Caco-2 (cell line): ENCODE measurements at regions not wholly inside any gene's neighbourhood (a gene's known extent, or its start where the extent isn't known, plus 50 kb on each side); places are given as distances from the start of the nearest gene placed in this dataset.

Experiments
- BruUV-seq: library from RNA; stranded (reverse); fragments of 400-500 nt; replicated peaks from 2 replicates; lab custom pipeline; 2021; lab: Mats Ljungman, UMichigan
- CTCF ChIA-PET: fragments of 300-600 bp; sonication (Branson Sonifier 250); formaldehyde crosslinking; loops from one replicate; lab custom pipeline; 2022; ENCODE audit warnings: antibody characterized with exemption; lab: Charles Lee
- POLR2A ChIA-PET: fragments of 300-600 bp; sonication (Branson Sonifier 250); formaldehyde crosslinking; loops from one replicate; lab custom pipeline; 2022; ENCODE audit warnings: antibody characterized with exemption; lab: Charles Lee
- DNase-seq, 2 experiments: peaks; one replicate each; pipeline versions ENCODE4 v3.0.0 to v3.0.0-alpha.2; 2020 to 2022
- H3K27me3 ChIP-seq: replicated peaks from 2 replicates; pipeline ENCODE4 v1.6.0; 2011; ENCODE audit warnings: low read length; ENCODE audit not compliant: control insufficient read depth, insufficient read depth
- H3K36me3 ChIP-seq: 2 replicates; pipeline ENCODE4 v1.5.1; 2011; ENCODE audit warnings: low read length; ENCODE audit not compliant: control insufficient read depth, insufficient read depth
- H3K4me1 ChIP-seq: fragments of 250-450 bp; sonication (Bioruptor Pico); 2 replicates; pipeline ENCODE4 v1.5.1; 2020; ENCODE audit warnings: mild to moderate bottlenecking
- H3K4me3 ChIP-seq: 2 replicates; pipeline ENCODE4 v1.5.1; 2011; ENCODE audit warnings: low read depth, mild to moderate bottlenecking, control low read depth, low read length
- H3K9me3 ChIP-seq: fragments of 250-450 bp; sonication (Bioruptor Pico); 2 replicates; pipeline ENCODE4 v1.5.1; 2020; ENCODE audit warnings: mild to moderate bottlenecking, moderate library complexity
- H3K27ac Mint-ChIP-seq: one replicate; pipeline ENCODE4 v1.8.0; 2022; ENCODE audit warnings: mixed read lengths; ENCODE audit not compliant: unreplicated experiment
- H3K27me3 Mint-ChIP-seq: one replicate; pipeline ENCODE4 v1.8.0; 2022; ENCODE audit warnings: mixed read lengths; ENCODE audit not compliant: insufficient read depth, unreplicated experiment
- H3K36me3 Mint-ChIP-seq: one replicate; pipeline ENCODE4 v1.8.0; 2022; ENCODE audit warnings: mild to moderate bottlenecking, mixed read lengths; ENCODE audit not compliant: insufficient read depth, unreplicated experiment
- H3K4me1 Mint-ChIP-seq: one replicate; pipeline ENCODE4 v1.8.0; 2022; ENCODE audit warnings: low read depth, mixed read lengths; ENCODE audit not compliant: unreplicated experiment
- H3K4me3 Mint-ChIP-seq: one replicate; pipeline ENCODE4 v1.8.0; 2022; ENCODE audit warnings: mild to moderate bottlenecking, moderate library complexity, mixed read lengths; ENCODE audit not compliant: unreplicated experiment
- H3K9me3 Mint-ChIP-seq: one replicate; pipeline ENCODE4 v1.8.0; 2022; ENCODE audit warnings: mixed read lengths; ENCODE audit not compliant: unreplicated experiment
- CTCF ChIP-seq, 2 experiments: fragments of 200-600 bp in 1 of 2; IDR thresholded peaks; 1 replicate in 1 of 2; 2 replicates in 1 of 2; pipeline versions ENCODE4 v1.5.1 to v1.8.0; 2011 to 2022; ENCODE audit warnings: antibody characterized with exemption in 1 of 2, control low read depth in 1 of 2, inconsistent platforms in 1 of 2, low read depth in 1 of 2, low read length in 1 of 2, mild to moderate bottlenecking in 1 of 2, moderate library complexity in 1 of 2; ENCODE audit not compliant: insufficient read depth in 1 of 2, severe bottlenecking in 1 of 2, unreplicated experiment in 1 of 2
- intact Hi-C: fragments of 100-400 bp; cut with micrococcal nuclease; formaldehyde crosslinking; loops from one replicate; pipeline ENCODE4 v1.10.0; 2022; ENCODE audit not compliant: unreplicated experiment

GRCh38 chr7:10756981-10757380 lies 216.7 kb upstream of the PHF14 start:
- intact Hi-C loops = no loop called here
- Histone ChIP-seq H3K4me3 (no peak overlapping the region), H3K27me3 (no peaks in the 10 kb centered on the region), H3K4me1 (no peaks in the 10 kb centered on the region), H3K36me3 (no peaks in the 10 kb centered on the region), H3K9me3 (0 out of 2 replicates have a peak, but pooled peaks cover 8% of the 10 kb centered on the region)
- H3K36me3 Mint-ChIP-seq = no peaks in the 10 kb centered on the region
- H3K4me1 Mint-ChIP-seq = no peaks in the 10 kb centered on the region
- BruUV-seq = no TSS peak
- DNase-seq = no peak
- H3K27me3 Mint-ChIP-seq = no peaks in the 10 kb centered on the region
- peaks cover 24% of the 10 kb centered on the region for H3K9me3 Mint-ChIP-seq
- ChIA-PET CTCF (no interaction called here), POLR2A (no interaction called here)
- no peak for TF ChIP-seq CTCF (IDR thresholded peaks at IDR 0.05; ENCODE audit: insufficient read depth in 1 of 2, low read depth in 1 of 2, low read length in 1 of 2, severe bottlenecking in 1 of 2, unreplicated experiment in 1 of 2)
- H3K4me3 Mint-ChIP-seq = no peak overlapping the region
- no peak overlapping the region for H3K27ac Mint-ChIP-seq

DNA sequence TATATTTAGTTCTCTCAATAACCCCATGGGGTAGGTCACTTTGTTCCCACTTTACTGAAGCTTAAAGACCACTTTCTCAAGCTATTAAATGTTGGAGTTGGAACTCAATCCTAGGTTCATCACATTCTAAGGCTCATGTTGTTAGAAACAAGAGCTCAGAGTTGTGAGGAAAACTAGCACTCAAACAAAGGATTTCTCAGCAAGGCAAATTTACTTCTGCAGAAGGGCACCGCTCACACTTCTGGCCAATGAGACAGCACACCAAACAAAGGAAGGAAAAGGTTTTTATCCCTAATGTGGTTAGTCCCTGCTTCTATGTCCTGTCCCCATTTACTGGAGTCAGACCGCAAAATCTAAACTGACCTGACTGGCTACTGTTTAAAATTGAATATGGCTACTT lies 214.6 kb upstream of the PHF14 start:
- H3K27ac Mint-ChIP-seq = no peak overlapping the region
- no TSS peak for BruUV-seq
- TF ChIP-seq CTCF (IDR thresholded peaks at IDR 0.05; ENCODE audit: insufficient read depth in 1 of 2, low read depth in 1 of 2, low read length in 1 of 2, severe bottlenecking in 1 of 2, unreplicated experiment in 1 of 2) = no peak

DNA sequence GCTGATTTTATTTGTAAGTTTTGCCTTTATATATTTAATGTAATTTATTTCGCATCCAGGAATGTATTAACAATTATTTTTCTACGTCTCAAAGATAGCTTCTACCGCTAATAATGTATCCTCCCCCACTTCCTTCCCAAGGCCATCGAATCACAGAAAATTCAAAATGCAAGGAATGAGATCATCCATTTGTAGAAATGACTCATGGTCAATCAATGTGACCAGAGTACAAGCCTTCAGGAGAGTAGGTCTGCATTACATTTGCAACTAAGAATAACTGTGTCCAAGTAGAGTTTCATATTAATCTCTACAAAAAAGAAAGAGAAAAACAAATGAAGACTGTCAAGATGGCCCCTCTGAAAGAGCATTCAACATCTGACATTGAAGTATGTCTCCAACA lies 205.9 kb upstream of the PHF14 start:
- BruUV-seq = no TSS peak
- no peaks in the 10 kb centered on the region for H3K4me1 ChIP-seq
- no peak overlapping the region for H3K4me3 Mint-ChIP-seq
- intact Hi-C loops = no loop called here
- CTCF ChIA-PET = no interaction called here
- DNase-seq = no peak
- no peaks in the 10 kb centered on the region for H3K9me3 ChIP-seq
- H3K27me3 ChIP-seq = no peaks in the 10 kb centered on the region
- POLR2A ChIA-PET = no interaction called here
- no peaks in the 10 kb centered on the region for H3K36me3 ChIP-seq
- no peaks in the 10 kb centered on the region for H3K9me3 Mint-ChIP-seq
- H3K4me3 ChIP-seq = no peak overlapping the region
- no peaks in the 10 kb centered on the region for H3K36me3 Mint-ChIP-seq
- TF ChIP-seq CTCF (IDR thresholded peaks at IDR 0.05; ENCODE audit: insufficient read depth in 1 of 2, low read depth in 1 of 2, low read length in 1 of 2, severe bottlenecking in 1 of 2, unreplicated experiment in 1 of 2) = no peak
- no peak overlapping the region for H3K27ac Mint-ChIP-seq
- peaks cover 3% of the 10 kb centered on the region for H3K27me3 Mint-ChIP-seq
- no peaks in the 10 kb centered on the region for H3K4me1 Mint-ChIP-seq

More for the DNA sequence above, 214.6 kb upstream of the PHF14 start:
- POLR2A ChIA-PET = no interaction called here
- Mint-ChIP-seq H3K4me3 (no peak overlapping the region), H3K9me3 (peaks cover 24% of the 10 kb centered on the region), H3K36me3 (no peaks in the 10 kb centered on the region), H3K4me1 (no peaks in the 10 kb centered on the region), H3K27me3 (no peaks in the 10 kb centered on the region)
- intact Hi-C loops = no loop called here
- no peak for DNase-seq
- Histone ChIP-seq H3K4me3 (no peak overlapping the region), H3K27me3 (no peaks in the 10 kb centered on the region), H3K4me1 (no peaks in the 10 kb centered on the region), H3K36me3 (no peaks in the 10 kb centered on the region), H3K9me3 (0 out of 2 replicates have a peak, but pooled peaks cover 8% of the 10 kb centered on the region)
- CTCF ChIA-PET = no interaction called here
